CD4-positive, alpha-beta T cell treated with Interleukin-10 for 1 hour (primary cell): ENCODE measurements at regions not wholly inside any gene's neighbourhood (a gene's known extent, or its start where the extent isn't known, plus 50 kb on each side); places are given as distances from the start of the nearest gene placed in this dataset.

Experiments
- DNase-seq: peaks from one replicate; pipeline ENCODE4 v3.0.0-alpha.2; 2020

DNA sequence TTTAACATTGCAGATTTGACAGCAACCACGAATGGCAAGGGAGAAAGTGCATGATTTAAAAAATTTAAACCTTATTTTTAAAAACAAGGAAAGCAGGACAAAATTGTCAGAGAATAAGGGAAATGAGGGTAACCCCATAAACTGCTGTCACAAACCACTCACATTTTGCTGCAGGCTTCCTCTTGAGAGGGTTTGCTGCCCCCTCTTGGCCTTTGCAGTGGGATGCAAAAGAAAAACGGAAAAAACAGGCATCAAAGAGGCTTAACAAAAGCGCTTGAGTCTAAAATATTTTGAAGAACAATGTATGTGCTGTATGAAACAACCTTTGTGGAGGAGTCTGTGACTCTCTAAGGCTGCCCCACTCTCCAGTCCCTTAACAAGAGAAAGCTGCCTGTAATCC lies 91.6 kb downstream of the TMX3 start:
- DNase-seq: peak; percentile 17

DNA sequence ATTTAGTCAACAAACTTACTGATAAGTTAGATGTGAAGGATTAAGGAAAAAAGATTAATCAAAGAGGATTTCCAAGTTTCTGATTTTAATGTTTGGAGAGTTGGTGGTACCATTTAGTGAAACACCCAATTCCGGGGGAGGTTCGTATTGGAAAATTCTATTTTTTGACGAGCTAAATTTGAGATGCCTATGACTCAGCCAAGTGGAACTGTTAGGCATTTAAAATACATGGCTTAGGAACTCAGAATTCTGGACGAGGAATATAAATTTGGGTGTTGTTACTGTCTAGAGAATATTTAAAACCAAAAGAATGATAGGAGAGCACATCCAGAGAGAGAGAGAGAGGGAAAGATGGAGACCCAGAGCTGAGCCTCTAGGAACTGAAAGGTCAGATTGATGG lies 103.6 kb downstream of the TMX3 start:
- no peak for DNase-seq

DNA sequence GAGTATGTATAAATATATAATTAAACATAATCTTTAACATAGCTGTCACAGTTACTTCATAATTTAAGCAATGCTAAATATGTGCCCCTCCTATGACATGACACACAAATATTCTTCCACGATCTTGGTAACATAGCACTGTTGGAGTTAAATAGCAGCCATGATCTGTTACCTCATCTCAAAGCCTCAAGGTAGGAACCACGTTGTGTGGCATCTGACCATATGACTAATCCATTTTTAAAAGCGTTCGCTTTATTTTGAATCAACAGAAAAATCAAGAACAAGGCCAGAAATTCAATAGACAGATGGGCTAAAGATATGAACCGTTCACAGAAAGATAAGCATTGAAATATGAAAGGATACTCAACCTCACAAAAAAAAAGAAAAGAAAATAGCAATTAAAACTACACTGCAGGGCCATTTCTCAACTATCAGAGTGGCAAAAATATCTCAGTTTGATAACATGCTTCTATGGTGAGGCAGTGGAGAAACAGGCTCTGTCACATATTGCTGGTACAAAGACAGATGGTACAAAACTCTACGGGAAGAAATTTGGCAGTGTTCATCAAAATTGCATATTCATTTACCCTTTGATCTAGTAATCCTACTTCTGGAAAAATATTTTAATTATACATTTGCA lies 105.9 kb downstream of the TMX3 start:
- no peak for DNase-seq

DNA sequence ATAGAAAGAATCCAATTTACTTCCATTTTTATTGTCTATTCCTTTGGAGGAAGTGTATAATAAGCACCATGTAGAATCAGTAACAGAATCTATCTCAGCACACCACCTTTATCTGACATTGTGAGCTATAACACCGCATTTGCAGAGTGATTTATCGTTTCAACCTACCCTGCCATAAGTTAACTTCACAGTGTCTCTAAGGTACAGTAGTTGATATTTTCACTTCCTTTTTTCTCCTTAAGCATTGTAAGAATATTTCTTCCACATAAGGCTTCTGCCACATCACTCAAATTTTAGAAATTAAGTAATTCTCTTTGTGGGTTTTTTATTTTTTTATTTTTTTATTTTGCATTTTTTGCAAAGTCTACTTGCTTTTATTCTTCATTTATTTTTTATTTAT lies 107.1 kb downstream of the TMX3 start:
- DNase-seq: no peak

GRCh38 chr18:68604256-68604655 lies 110.7 kb downstream of the TMX3 start:
- DNase-seq: no peak

- DNase-seq: no peak
These were observed 118.9 kb downstream of the TMX3 start for GRCh38 chr18:68596016-68596415.

DNA sequence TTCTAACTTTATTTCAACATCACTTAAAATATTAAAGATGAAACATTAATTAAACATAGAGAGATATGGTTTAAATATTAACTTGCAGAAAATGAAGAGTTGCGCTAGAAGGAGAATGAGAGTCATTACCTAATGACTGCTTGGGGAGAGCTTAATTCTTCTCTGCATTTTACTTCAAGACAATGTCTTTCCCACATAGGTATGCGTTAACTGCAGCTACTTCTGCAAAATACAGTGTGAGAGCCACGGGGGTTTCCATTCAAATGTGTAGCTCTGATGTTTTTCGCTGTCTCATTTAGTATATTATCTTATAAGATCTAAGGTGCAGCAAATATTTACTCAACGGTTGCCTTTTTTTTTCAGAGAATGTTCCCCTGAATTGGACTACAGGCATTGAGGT lies 126.7 kb downstream of the TMX3 start:
- no peak for DNase-seq

- DNase-seq: no peak
These were observed 131.2 kb downstream of the TMX3 start for GRCh38 chr18:68583685-68584084.

- no peak for DNase-seq
These were observed 140.6 kb downstream of the TMX3 start for GRCh38 chr18:68574311-68574710.

- DNase-seq: no peak
These were observed 145.0 kb downstream of the TMX3 start for GRCh38 chr18:68569936-68570335.

DNA sequence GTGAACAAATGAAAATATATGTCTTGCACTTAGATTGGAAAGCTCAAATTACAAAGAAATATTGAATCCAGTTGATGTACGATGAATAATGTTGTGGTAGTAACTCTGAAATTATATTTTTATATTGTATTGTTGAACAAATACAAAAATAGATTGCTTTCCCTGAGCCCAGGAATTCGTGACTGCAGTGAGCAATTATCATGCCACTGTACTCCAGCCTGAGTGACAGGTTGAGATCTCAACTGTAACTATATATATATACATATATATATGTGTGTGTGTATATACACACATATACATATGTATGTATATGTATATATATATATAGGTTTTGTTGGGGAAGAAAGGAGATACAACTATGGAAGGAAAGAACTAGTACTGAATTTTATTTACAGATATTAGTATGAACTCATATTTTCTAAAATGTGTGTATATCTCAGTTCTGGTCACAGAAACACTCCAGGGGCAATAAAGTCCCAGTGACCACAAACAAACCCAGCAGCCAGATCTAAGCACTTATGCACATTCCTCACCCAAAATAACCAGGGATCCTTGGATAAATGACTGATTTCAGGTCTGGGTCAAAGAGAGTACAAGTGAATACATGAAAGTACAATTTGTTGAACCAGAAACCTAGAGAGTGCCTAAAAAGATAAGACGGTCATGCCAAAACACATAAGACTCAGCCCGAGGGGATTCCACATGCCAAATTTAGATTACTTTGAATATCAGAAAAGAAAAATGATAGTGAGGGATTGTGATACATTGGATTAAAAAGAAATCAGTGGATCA lies 146.3 kb downstream of the TMX3 start:
- DNase-seq: no peak

DNA sequence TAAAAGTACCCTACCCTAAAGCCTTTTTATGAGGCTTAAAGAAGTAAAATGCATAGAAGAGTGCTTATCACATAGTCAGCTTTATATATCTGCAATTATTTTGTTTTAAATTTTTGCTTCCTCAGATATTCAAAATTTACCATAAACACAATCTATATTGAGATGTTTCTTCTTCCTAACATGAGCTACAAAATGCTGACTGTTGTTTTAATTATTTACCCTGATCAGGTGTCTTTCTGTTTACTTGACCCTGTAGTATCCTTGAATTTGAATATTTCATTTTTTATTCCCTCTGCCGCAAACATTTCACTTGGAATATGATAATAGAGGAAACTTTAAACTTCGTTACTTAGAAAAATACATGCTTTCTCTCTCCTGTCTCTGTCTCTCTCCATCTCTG lies 147.9 kb downstream of the TMX3 start:
- DNase-seq: no peak

GRCh38 chr18:68564961-68565360 lies 149.9 kb downstream of the TMX3 start:
- DNase-seq: no peak

DNA sequence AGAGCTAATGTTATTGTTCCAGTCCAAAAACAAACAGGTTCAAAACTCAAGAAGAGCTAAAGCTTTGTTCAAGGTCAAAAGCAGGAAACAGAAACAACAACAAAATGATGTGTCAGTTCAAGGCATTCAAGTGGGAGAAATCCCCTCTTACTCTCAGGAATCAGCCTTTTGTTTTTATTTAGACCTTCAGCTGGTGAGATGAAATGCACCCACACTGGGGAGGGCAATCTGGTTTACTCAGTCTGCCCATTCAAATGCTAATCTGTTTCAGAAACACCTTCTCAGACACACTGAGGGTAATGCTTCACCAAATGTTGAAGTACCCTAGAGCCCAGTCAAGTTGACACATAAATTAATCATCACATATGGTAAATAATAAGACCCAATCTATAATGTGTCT lies 150.6 kb downstream of the TMX3 start:
- no peak for DNase-seq

GRCh38 chr18:68560128-68560527 lies 154.8 kb downstream of the TMX3 start:
- DNase-seq: no peak

DNA sequence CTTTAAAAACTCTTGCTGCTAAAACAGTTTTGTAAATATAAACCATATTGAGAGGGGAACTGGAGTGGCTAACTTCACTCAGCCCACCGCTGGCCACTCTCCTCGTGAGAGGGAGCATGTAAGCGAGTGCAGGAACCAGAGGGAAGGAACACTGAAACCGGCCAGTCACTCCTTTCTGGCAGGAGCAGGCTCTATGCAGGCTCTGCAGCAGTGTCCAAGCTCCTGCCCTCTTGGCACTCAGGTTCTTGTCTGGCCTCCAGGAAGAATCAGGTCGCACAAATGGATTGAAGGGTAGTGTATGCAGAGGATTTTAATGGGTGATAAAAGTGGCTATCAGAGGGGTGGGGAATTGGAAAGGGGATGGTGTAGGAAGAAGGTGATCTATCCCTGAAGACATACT lies 157.7 kb downstream of the TMX3 start:
- no peak for DNase-seq

GRCh38 chr18:68555879-68556301 lies 159.0 kb downstream of the TMX3 start:
- DNase-seq: no peak

- no peak for DNase-seq
These were observed 165.7 kb downstream of the TMX3 start for GRCh38 chr18:68548904-68549870.

DNA sequence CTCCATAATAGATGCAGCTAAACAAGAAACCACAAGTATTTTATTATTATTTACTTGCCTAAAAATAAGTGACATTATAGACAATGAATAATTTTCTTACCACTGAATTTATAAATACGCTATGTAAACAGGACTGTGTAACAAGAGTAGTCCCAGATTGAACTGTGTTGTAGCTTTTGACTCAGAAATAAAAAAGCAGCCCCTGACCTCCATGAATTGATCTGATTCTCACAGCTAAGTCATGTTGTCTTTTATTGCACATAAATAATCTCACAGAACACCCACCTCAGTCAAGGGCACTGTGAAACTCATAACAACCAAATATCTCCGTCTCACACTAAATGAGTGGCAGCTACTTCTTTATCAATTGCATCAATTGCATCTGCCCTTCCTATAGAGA lies 171.6 kb downstream of the TMX3 start:
- DNase-seq: no peak

GRCh38 chr18:68542846-68543245 lies 172.1 kb downstream of the TMX3 start:
- no peak for DNase-seq

DNA sequence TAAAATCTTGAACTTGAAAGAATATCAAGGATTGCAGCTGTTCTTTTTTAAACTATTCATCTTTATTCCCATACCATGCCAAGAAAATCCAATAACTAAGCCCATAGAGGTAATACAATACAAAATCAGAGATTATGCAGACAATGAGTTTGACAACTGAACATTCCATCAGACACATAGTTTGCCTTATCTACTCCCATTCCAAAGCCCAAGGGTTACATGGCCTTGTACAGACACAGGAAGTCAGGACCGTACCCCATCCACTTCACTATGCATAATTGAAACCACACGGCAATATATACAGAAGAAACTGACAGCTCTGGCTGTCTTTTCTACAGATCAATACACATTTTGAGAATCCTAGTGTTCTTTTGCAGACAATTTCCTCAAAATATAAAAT lies 181.3 kb downstream of the TMX3 start:
- DNase-seq: no peak

DNA sequence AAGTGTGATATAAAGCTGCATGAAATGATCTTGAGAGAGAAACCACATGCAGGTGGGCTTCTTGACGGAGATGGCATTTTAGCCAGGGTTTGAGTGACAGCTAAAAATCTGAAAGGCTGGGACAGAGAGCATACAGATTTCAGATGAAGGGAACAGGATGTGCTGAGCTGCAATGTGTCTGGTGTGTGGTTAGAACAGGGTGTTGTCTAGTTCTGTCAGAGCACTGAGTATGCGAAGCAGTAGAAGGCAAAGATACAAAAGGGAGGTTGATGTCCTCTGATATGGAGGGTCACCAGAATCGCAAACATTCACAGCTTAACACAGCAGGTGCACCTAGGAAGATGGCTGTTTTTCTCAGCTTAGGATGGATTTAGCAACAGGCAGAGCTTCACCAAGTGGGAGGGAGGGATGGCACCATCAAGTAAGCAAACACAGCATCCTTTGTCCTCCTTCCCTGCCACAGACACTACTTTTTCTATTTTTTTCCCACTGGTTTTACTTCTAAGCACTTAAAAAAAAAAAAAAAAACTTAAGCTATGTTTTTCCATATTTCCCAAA lies 182.5 kb downstream of the TMX3 start:
- DNase-seq: no peak

DNA sequence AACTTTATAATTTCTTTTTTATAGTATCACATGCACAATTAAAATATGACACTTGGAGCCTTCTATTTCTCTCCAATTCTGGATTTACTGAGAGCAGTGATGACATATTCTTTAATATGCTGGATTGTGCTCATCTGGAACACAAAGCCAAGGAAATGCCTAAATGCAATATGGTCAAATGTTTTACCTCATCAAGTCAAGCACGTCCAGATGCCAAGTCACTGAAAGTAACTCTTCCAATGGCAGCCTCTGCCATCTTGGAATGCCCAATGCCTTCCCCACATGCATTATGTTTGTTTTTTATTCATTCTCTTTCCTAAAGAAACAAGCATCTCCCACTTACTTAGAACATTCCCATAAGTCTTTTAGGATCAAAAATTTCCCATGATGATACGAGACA lies 189.8 kb downstream of the TMX3 start:
- no peak for DNase-seq
